Stimulated activated CD8-positive, alpha-beta memory T cell treated with anti-CD3 and anti-CD28 coated beads, Interleukin-7, amount 100 ng/mL, for 48 hours (primary cell): ENCODE measurements at regions not wholly inside any gene's neighbourhood (a gene's known extent, or its start where the extent isn't known, plus 50 kb on each side); places are given as distances from the start of the nearest gene placed in this dataset.

ENCODE experiments used
- DNase-seq, 2 donors: peaks; one replicate each; pipeline ENCODE4 v3.0.0-alpha.2; 2020; ENCODE audit warnings: low read depth in 1 of 2; ENCODE audit errors: extremely low read depth in 1 of 2

- no peak for DNase-seq
Measured at GRCh38 chr5:152978141-152978835, 512.2 kb upstream of the GRIA1 start.

GRCh38 chr5:152987131-152987530 lies 503.3 kb upstream of the GRIA1 start:
- DNase-seq, result no peak

DNA sequence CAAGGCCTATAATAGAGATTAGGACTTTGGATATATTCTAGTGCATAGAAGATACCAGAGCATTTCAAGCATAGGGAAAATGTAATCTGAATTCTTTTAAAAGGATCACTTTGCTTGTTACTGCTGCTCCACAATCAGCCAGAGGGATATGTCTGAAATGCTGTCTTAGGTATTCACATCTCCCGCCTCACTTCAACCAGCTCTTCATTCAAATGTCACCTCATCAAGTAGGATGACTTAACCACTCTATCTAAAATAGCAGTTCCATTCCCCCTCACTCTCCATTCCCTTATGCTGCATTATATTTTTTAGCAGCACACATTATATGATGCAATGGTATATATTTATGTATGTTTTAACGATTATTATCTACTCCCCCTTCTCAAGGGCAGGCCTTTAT lies 500.3 kb upstream of the GRIA1 start:
- DNase-seq, result no peak

- DNase-seq, result no peak
Measured at GRCh38 chr5:152990649-152991048, 499.8 kb upstream of the GRIA1 start.

GRCh38 chr5:152994033-152994680 lies 496.3 kb upstream of the GRIA1 start:
- no peak for DNase-seq

GRCh38 chr5:152995214-152995725 lies 495.2 kb upstream of the GRIA1 start:
- no peak for DNase-seq

DNA sequence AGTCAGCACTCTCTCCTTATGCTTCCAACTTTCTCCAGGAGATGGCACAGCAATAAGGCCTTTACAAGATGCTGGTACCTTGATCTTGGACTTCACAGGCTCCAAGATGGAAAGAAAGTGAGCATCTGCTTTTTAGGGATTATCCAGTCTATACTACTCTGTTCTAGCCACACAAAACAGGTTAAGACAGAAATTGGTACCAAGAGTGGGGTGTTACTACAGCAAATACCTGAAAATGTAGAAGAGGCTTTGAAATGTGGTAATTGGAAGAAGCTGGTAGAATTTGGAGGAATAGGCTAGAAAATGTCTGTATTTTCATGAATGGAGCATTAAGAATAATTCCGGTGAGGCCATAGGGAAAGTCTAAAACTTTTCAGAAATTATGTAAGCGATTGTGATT lies 484.8 kb upstream of the GRIA1 start:
- DNase-seq, result no peak

GRCh38 chr5:153006681-153007080 lies 483.8 kb upstream of the GRIA1 start:
- no peak for DNase-seq

- DNase-seq, result no peak
Measured at GRCh38 chr5:153014194-153014593, 476.3 kb upstream of the GRIA1 start.

DNA sequence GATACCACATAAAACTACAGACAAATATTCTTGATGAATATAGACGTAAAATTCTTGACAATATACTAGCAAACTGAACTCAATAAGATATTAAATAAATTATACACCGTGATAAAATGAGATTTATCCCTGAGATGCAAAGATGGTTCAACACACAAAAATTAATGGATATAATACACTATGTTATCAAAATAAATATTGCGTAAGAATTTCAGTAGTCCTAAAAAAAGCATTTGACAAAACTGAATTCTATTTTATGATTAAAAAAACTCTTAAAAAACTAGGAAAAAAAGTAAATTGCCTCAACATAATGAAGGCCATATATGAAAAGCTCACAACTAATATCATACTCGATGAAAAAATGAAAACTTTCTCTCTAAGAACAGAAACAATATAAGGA lies 472.3 kb upstream of the GRIA1 start:
- no peak for DNase-seq

DNA sequence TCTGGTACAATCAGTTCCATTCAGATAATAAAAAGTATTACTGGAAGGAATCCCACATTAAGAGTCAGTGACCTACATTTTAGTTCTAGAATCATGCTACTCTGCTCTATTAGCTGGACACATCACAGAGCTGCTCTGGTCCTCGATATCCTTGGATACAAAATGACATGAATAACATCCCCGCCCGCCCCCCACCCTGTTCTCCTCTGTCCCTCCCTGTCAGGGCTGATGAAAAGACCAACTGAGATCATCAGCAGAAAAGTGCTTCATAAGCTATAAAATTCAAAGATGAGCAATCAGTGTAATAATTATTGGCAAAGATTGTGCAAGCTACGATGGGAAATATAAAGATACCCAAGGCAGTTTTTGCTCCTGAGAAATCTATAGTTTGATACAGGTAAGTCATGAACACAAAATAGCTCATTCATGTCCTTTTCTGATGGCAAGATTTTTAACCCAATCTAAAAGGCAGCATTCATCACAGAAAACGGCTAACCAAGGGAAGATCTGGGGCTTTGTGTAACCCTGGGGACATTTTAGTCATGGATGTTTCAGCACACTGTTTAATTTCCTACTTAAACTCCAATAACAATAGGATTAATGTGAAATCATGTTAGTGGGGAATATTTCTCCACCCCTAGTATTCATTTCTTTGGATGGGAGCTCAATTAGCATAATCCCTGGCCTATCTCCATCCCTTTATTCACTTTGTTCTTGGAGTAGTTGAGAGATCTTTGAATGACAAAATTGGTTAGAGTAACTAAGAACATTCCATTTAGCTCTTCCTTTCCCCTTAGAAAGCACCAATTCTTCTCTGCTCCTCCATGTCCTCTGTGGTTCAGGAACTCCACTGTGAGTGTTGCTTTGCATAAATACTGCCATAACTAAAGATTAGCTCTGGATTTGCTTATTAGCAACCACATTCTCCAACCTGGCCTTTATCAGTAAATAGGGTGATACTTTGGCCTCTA lies 459.4 kb upstream of the GRIA1 start:
- no peak for DNase-seq

DNA sequence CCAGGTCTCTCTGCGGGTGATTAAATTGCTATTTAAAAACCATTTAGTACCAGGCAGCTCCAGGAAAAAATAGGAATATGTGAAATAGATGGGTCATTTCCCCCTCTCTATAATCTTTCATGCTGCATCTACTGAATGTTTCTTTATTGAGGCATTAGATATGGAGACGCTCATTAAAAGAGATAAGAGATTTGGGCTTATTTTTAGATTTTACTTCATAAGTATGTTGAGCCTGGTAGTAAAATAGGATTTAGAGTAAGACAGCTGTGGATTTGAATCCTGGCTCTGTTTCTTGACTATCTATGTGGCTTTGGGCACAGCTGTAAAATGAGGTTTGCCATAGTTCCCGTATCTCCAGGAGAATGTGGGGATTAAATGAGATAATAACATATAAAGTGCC lies 451.0 kb upstream of the GRIA1 start:
- DNase-seq, result no peak

- DNase-seq, result no peak
Measured at GRCh38 chr5:153043886-153044285, 446.6 kb upstream of the GRIA1 start.

DNA sequence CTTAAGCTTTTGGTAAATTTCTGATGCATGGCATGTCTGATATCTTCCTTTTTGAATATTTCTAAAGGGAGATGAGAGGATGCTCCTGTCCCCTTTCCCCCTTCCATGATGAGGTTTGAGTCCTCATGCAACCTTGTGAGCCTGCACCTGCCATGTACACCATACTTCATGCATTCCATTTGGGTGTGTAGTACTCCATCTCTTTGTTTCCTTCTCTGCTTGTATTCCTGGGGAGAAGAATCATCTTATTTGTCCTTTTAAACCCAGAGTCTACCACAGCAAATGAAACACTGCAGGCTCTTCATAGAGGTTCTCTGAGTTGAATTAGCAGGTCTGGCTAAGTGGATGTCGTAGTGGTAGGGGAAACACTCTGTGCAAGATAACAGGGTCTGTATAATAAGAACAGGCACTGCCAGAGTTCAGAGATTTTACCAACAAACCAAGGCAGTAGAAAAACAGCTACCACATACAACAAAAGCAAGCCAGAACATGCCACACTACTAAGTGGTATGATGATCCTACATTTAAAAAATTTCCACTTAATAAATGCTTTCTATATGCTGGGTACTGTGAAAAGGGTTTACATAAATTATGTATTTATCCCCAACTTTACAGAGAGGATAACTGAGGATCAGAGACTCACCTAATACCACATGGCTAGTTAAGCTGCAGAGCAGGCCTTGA lies 439.8 kb upstream of the GRIA1 start:
- no peak for DNase-seq

DNA sequence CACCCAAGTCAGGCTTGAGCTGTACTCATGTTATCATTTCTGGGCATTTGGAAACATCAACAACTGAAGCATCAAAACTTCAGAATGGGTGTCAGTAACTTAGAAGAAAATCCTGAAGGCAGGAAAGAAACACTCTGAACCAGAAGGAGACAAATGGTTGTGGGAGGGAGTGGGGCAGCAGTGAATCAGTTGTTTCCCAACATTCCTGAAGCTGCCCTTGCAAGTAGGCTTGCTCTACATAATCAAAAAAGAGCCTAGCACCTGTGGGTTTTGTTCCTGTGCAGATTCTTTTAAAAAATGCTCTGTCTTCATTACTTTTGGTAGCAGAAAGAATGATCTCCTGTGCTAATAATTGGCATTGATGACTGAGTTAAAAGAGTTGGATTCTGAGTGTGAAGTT lies 424.2 kb upstream of the GRIA1 start:
- DNase-seq, result no peak

GRCh38 chr5:153067869-153068268 lies 422.6 kb upstream of the GRIA1 start:
- DNase-seq, result no peak

DNA sequence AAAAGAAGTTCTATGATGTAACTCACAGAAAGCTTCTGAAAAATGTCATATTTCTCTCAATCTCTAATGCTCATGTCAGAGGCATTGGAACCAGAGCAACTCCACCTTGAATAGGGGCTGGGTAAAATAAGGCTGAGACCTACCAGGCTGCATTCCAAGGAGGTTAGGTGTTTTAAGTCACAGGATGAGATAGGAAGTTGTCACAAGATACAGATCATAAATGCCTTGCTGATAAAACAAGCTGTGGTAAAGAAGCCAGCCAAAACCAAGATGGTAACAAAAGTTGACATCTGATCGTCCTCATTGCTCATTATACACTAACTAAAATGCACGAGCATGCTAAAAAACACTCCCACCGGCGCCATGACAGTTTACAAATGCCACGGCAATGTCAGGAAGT lies 411.1 kb upstream of the GRIA1 start:
- DNase-seq, result no peak

GRCh38 chr5:153080940-153081339 lies 409.5 kb upstream of the GRIA1 start:
- DNase-seq, result no peak

GRCh38 chr5:153081385-153081784 lies 409.1 kb upstream of the GRIA1 start:
- DNase-seq, result no peak

DNA sequence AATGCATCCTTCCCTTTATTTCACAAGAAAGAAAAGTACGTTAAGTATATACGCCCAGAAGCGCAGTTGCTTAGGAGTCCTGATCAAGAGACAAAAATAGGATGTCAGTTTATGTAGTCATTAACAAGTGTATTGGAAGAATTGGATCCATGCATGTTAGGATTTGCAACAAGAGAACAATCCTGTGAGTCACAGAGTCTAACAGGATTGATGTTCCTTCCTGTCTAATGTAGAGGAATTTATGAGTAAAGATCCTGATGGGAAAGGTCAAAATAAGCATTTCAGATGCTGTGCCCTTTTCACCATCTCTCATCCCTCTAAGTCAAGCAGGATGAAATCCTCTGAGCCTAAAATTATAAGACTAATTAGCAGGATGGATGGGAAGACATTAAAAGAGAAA lies 406.0 kb upstream of the GRIA1 start:
- DNase-seq, result no peak

DNA sequence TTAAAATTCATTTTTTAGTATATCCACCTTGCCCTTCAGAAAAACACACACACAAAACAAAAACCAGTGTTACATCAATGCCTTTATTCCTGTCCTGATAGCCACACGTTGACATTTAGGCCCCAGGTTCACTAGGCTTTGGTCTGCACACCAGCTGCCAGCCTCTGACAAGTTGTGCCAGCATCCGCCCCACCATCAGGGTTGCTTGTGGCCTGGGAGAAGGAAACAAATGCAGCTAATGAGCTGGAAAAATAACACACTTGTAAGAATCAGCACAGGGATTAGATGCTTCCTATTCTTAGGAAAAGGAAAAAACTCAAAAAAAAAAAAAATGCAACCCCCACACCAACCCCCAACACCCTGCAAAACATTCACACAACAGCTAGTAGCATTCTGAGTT lies 404.0 kb upstream of the GRIA1 start:
- DNase-seq, result no peak
